B cell (primary cell): ENCODE measurements at regions not wholly inside any gene's neighbourhood (a gene's known extent, or its start where the extent isn't known, plus 50 kb on each side); places are given as distances from the start of the nearest gene placed in this dataset.

Experiments used
- ATAC-seq: fragments of 200-7000 bp; cut with Tn5 transposase; one replicate; pipeline ENCODE4 v1.10.0; 2021; ENCODE audit warnings: low read depth, mild to moderate bottlenecking, moderate number of reproducible peaks, moderate library complexity
- CTCF ChIA-PET: fragments of 350-600 bp; sonication (Branson Sonifier 250); formaldehyde crosslinking; loops from one replicate; lab custom pipeline; 2021; ENCODE audit warnings: antibody characterized with exemption, inconsistent platforms; lab: Charles Lee
- POLR2A ChIA-PET: fragments of 350-600 bp; sonication (Branson Sonifier 250); formaldehyde crosslinking; loops from one replicate; lab custom pipeline; 2021; ENCODE audit warnings: antibody characterized with exemption; lab: Charles Lee
- DNase-seq: peaks from one replicate; pipeline ENCODE4 v3.0.0; 2013
- H2AFZ ChIP-seq: 2 replicates; pipeline ENCODE4 v1.6.1; 2012; ENCODE audit warnings: mild to moderate bottlenecking, low read depth, low read length; ENCODE audit not compliant: insufficient read depth, poor library complexity, severe bottlenecking
- H3K27ac ChIP-seq, 2 donors: 1 replicate in 1 of 2; 2 replicates in 1 of 2; pipeline ENCODE4 v1.5.1; 2012 to 2013; ENCODE audit warnings: low read length in 2 of 2, mild to moderate bottlenecking in 2 of 2, moderate library complexity in 1 of 2
- H3K27me3 ChIP-seq, 4 experiments: fragments of 200-600 bp in 1 of 4; sonication (generic) in 1 of 4; replicated peaks in 1 of 4; 1 replicate in 2 of 4; 2 replicates in 2 of 4; pipeline versions ENCODE4 v1.6.1 to v1.7.0; 2013 to 2016; ENCODE audit warnings: low read length in 3 of 4, mild to moderate bottlenecking in 2 of 4, mixed read lengths in 1 of 4, moderate library complexity in 1 of 4; ENCODE audit not compliant: insufficient read depth in 4 of 4, control insufficient read depth in 3 of 4; ENCODE audit errors: control extremely low read depth in 1 of 4
- H3K36me3 ChIP-seq, 2 experiments: replicated peaks in 1 of 2; 1 replicate in 1 of 2; 2 replicates in 1 of 2; pipeline versions ENCODE4 v1.6.1 to v1.7.1; 2013; ENCODE audit warnings: low read length in 1 of 2; ENCODE audit not compliant: insufficient read depth in 2 of 2, control insufficient read depth in 1 of 2; ENCODE audit errors: control extremely low read depth in 1 of 2, extremely low read depth in 1 of 2
- H3K4me1 ChIP-seq, 2 donors: fragments of 200-600 bp in 1 of 2; sonication (generic) in 1 of 2; 1 replicate in 1 of 2; 2 replicates in 1 of 2; pipeline versions ENCODE4 v1.5.1 to v1.6.1; 2013 to 2017; ENCODE audit warnings: low read length in 2 of 2; ENCODE audit not compliant: control insufficient read depth in 2 of 2, insufficient read depth in 2 of 2
- H3K4me2 ChIP-seq: replicated peaks from 2 replicates; pipeline ENCODE3; 2012; ENCODE audit warnings: mild to moderate bottlenecking, low read depth, low read length; ENCODE audit not compliant: poor library complexity, severe bottlenecking
- H3K4me3 ChIP-seq, 5 experiments: fragments of 200-600 bp in 1 of 5; sonication (generic) in 1 of 5; 1 replicate in 3 of 5; 2 replicates in 2 of 5; pipeline versions ENCODE4 v1.5.1 to v1.7.0; 2011 to 2016; ENCODE audit warnings: low read length in 4 of 5, mild to moderate bottlenecking in 4 of 5, low read depth in 2 of 5, control low read depth in 1 of 5, moderate library complexity in 1 of 5; ENCODE audit not compliant: insufficient read depth in 1 of 5; ENCODE audit errors: control extremely low read depth in 1 of 5, extremely low read depth in 1 of 5
- H3K79me2 ChIP-seq: fragments of 200-600 bp; sonication (generic); one replicate; pipeline ENCODE4 v1.6.0; 2016; ENCODE audit warnings: low read length; ENCODE audit not compliant: control insufficient read depth, insufficient read depth
- H3K9ac ChIP-seq: fragments of 200-600 bp; sonication (generic); 2 replicates; pipeline ENCODE4 v1.6.1; 2017; ENCODE audit warnings: mild to moderate bottlenecking, low read length, moderate library complexity
- H3K9me3 ChIP-seq, 3 donors: one replicate each; pipeline versions ENCODE4 v1.6.1 to v1.7.1; 2013; ENCODE audit warnings: low read length in 2 of 3; ENCODE audit not compliant: control insufficient read depth in 2 of 3, insufficient read depth in 1 of 3; ENCODE audit errors: control extremely low read depth in 1 of 3
- H4K20me1 ChIP-seq: 2 replicates; pipeline ENCODE4 v1.6.0; 2012; ENCODE audit warnings: mild to moderate bottlenecking, low read length; ENCODE audit not compliant: insufficient read depth, control insufficient read depth, poor library complexity, severe bottlenecking
- H3K27ac Mint-ChIP-seq: one replicate; pipeline ENCODE4 v1.8.0; 2021; ENCODE audit warnings: mixed read lengths
- H3K27me3 Mint-ChIP-seq: one replicate; pipeline ENCODE4 v1.8.0; 2021; ENCODE audit warnings: mixed read lengths
- H3K4me1 Mint-ChIP-seq: one replicate; pipeline ENCODE4 v1.8.0; 2021; ENCODE audit warnings: mixed read lengths
- H3K4me3 Mint-ChIP-seq: one replicate; pipeline ENCODE4 v1.8.0; 2021; ENCODE audit warnings: mixed read lengths
- H3K9me3 Mint-ChIP-seq: one replicate; pipeline ENCODE4 v1.8.0; 2022; ENCODE audit warnings: mixed read lengths; ENCODE audit not compliant: insufficient read depth
- EZH2 ChIP-seq: IDR thresholded peaks from 2 replicates; pipeline ENCODE4 v1.6.1; 2012; ENCODE audit warnings: borderline replicate concordance, low read depth, mild to moderate bottlenecking, moderate library complexity, low read length; ENCODE audit not compliant: insufficient read depth, poor library complexity, severe bottlenecking
- WGBS: methylation state at CpG from one replicate; pipeline ENCODE4 v1.1.5; 2013; ENCODE audit warnings: missing lambda C conversion rate; ENCODE audit not compliant: insufficient coverage; 5-methylcytosine and 5-hydroxymethylcytosine counted together
- intact Hi-C: fragments of 100-400 bp; cut with micrococcal nuclease; formaldehyde crosslinking; loops from one replicate; pipeline ENCODE4 v1.10.0; 2022
- TF ChIP-seq, protein P1 (sequence below): fragments of 200-600 bp; IDR thresholded peaks from one replicate; pipeline ENCODE4 v1.8.0; 2022; ENCODE audit warnings: antibody characterized with exemption, mild to moderate bottlenecking

DNA sequence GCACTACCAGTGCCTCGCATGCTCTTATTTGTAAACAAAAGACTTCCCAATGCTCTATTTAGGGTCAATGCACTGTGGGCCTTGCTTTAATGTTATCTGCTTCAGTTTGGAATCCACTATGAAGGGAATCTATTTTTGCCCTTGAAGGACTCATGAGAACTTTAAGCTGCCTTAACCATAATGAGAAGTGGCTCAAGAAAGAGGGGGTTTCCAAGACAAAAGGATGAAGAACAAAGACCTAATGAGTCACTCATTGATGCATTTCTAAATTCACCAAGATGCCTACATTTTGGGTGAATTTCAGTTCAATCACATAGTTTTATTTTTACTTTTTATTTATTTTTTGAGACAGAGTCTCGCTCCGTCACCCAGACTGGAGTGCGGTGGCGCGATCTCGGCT, 228.2 kb downstream of the LY86 start:
- peaks cover 10% of the 10 kb centered on the region for H3K4me1 Mint-ChIP-seq
- ATAC-seq (no peak), DNase-seq (no peak)
- no peaks in the 10 kb centered on the region for H3K9me3 Mint-ChIP-seq
- POLR2A ChIA-PET: no interaction called here
- WGBS: 92% methylated on average over 6 of the region's 7 CpGs
- Histone ChIP-seq H3K9ac (no peak overlapping the region), H3K9me3 (no peaks in the 10 kb centered on the region), H4K20me1 (no peaks in the 10 kb centered on the region), H3K27me3 (no peaks in the 10 kb centered on the region), H3K79me2 (no peaks in the 10 kb centered on the region), H2AFZ (no peak overlapping the region), H3K4me1 (peaks cover 6 to 7% of the 10 kb centered on the region in 2 donors), H3K27ac (no peak overlapping the region), H3K4me2 (no peak overlapping the region), H3K36me3 (no peaks in the 10 kb centered on the region), H3K4me3 (no peak overlapping the region)
- no peak for TF ChIP-seq EZH2
- TF ChIP-seq, protein P1, sequence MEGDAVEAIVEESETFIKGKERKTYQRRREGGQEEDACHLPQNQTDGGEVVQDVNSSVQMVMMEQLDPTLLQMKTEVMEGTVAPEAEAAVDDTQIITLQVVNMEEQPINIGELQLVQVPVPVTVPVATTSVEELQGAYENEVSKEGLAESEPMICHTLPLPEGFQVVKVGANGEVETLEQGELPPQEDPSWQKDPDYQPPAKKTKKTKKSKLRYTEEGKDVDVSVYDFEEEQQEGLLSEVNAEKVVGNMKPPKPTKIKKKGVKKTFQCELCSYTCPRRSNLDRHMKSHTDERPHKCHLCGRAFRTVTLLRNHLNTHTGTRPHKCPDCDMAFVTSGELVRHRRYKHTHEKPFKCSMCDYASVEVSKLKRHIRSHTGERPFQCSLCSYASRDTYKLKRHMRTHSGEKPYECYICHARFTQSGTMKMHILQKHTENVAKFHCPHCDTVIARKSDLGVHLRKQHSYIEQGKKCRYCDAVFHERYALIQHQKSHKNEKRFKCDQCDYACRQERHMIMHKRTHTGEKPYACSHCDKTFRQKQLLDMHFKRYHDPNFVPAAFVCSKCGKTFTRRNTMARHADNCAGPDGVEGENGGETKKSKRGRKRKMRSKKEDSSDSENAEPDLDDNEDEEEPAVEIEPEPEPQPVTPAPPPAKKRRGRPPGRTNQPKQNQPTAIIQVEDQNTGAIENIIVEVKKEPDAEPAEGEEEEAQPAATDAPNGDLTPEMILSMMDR: no peak
- intact Hi-C loops: no loop called here
- H3K27ac Mint-ChIP-seq: no peak overlapping the region
- no peaks in the 10 kb centered on the region for H3K27me3 Mint-ChIP-seq
- H3K4me3 Mint-ChIP-seq: no peak overlapping the region
- CTCF ChIA-PET: no interaction called here

DNA sequence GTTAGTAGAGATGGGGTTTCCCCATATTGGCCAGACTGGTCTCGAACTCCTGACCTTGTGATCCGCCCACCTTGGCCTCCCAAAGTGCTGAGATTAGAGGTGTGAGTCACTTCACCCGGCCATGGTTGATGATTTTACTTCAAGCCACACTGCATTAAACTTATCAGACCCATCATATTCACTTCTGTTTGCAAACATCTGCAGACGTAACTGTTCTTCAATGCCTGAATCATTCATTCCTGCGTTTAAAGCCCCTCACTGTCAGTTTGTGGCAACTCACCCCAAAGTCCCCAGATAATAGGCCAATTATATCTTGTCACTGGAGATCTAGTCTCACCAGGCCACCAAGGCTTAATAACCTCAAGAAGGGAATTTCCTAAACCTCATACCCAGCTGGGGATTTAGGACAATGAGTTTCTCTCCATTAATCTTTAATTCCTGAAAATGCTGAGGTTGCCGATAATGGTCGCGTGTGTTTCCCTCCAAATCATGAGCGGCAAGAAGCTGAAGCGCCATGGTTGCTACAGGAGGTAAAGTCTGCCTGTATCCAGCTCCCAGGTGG, 229.6 kb downstream of the LY86 start:
- DNase-seq (no peak), ATAC-seq (no peak)
- no peaks in the 10 kb centered on the region for H3K27me3 Mint-ChIP-seq
- Histone ChIP-seq H3K9me3 (no peaks in the 10 kb centered on the region), H3K79me2 (no peaks in the 10 kb centered on the region), H3K4me1 (peaks cover 4 to 7% of the 10 kb centered on the region in 2 donors), H3K27me3 (no peaks in the 10 kb centered on the region), H3K4me2 (no peak overlapping the region), H3K9ac (no peak overlapping the region), H3K27ac (no peak overlapping the region), H4K20me1 (no peaks in the 10 kb centered on the region), H3K4me3 (no peak overlapping the region), H3K36me3 (no peaks in the 10 kb centered on the region), H2AFZ (no peak overlapping the region)
- no peak overlapping the region for H3K4me3 Mint-ChIP-seq
- ChIA-PET POLR2A (no interaction called here), CTCF (interaction anchor here (1.0 kb wide), 1 partner anchor 424 kb away, joined by 3 read pairs; no protein-coding TSS in a partner anchor)
- no peak overlapping the region for H3K27ac Mint-ChIP-seq
- peaks cover 10% of the 10 kb centered on the region for H3K4me1 Mint-ChIP-seq
- TF ChIP-seq EZH2: no peak
- TF ChIP-seq, protein P1: no peak
- no peaks in the 10 kb centered on the region for H3K9me3 Mint-ChIP-seq
- intact Hi-C loops: no loop called here
- 81% methylated on average over 9 of the region's 10 CpGs for WGBS
